Fibroblast of skin of right quadriceps (primary cell): ENCODE measurements at regions not wholly inside any gene's neighbourhood (a gene's known extent, or its start where the extent isn't known, plus 50 kb on each side); places are given as distances from the start of the nearest gene placed in this dataset.
"Not testable (repeated sequence)": the region's sequence is repeated elsewhere in the genome, so short reads cannot be mapped to it uniquely, and the experiment has no call there.

Experiments used
- DNase-seq: peaks from one replicate; pipeline ENCODE4 v3.0.0-alpha.2; 2013

GRCh38 chr10:30731963-30732362 is 102.4 kb upstream of the LYZL2 start:
- no peak for DNase-seq

- DNase-seq, result no peak
Observed at GRCh38 chr10:30730306-30730705, 100.8 kb upstream of the LYZL2 start.

DNA sequence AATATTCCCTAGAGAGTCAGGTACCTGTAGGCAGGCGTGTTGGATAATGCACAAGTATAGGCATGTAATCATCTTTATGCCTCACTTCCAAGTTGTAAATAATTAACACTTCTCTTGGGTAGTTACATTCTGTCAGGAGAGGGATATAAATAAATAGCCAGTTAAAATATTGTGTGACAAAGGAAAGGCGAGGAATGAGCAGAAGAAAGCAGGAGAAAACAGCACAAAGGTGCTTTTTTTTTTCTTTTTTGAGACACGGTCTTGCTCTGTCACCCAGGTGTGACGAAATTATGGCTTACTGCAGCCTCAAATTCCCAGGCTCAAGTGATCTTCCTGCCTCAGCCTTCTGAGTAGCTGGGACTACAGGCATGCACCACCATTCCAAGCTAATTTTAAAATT is 99.2 kb upstream of the LYZL2 start:
- no peak for DNase-seq

GRCh38 chr10:30728127-30728526 is 98.6 kb upstream of the LYZL2 start:
- DNase-seq, result no peak

- no peak for DNase-seq
Observed at GRCh38 chr10:30727524-30727923, 98.0 kb upstream of the LYZL2 start.

DNA sequence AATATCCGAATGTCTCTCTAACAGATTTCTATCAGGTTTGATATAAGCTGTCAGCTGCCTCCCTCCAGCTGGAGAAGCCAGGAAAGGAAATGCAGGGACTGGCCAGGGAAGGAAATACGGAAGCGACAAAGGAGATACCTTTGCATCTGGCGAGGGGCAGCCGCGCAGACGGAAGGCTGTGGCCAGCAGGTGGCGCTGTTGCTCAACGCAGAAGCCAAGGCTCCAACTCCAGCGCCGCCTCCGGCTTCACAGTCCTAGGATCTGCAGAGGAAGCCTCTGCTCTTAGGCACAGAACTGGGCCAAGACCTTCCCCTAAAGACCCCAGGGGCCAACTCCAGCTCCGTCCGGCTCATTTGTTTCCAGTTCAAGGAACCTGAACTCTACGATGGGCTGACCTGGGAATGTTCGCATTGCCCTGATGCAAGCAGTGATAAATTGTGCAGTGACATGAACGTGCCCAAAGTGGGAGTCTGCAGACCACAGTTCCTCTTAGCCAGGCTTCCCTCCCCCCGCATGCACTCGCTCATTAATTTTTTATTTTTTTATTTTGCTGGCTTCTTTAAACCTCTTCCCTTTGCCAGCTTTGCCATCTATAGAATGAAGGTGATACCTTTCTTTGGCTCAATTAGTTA is 97.3 kb upstream of the LYZL2 start:
- peak; percentile 63 for DNase-seq

DNA sequence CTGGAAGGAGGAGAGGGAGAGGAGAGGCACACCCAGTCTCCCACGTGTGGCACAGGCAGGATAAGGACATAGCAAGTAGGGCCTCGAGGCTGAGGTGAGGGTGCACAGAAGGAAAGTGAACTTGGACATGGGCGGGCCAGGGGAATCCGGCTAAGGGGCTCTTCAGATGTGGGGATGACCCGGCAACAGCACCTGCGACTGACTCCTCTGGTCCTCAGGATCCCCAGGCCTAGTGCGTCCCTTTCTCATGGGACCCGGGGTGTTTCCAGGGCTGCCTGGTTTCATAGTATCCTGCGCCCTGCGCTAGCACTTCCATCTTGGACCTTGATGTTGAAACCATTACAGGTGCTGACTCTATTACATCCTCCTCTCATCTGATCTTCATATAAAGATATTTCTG is 96.1 kb upstream of the LYZL2 start:
- no peak for DNase-seq

GRCh38 chr10:30724296-30724695 is 94.7 kb upstream of the LYZL2 start:
- DNase-seq, result peak; percentile 25

GRCh38 chr10:30722956-30723620 is 93.5 kb upstream of the LYZL2 start:
- DNase-seq, result no peak

- DNase-seq, result no peak
Observed at GRCh38 chr10:30719832-30720231, 90.3 kb upstream of the LYZL2 start.

GRCh38 chr10:30709700-30710358 is 80.3 kb upstream of the LYZL2 start:
- no peak for DNase-seq

DNA sequence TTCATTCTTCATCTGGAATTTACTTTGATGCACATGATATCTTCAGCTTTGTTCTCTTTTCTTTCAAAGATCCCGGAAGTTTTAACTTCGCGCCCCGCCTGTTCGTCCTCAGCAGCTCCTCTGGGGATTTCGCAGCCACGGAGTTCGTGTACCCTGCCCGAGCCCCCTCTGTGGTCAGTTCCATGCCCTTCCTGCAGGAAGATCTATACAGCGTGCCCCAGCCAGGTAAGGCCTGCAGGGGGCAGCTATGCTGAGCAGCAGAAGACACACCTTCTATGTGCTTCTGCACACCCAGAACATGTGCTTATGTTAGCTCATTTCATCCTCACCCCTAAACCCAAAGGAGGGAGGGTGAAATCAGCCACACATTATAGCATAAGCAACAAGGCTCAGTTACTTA is 79.7 kb upstream of the LYZL2 start:
- no peak for DNase-seq

DNA sequence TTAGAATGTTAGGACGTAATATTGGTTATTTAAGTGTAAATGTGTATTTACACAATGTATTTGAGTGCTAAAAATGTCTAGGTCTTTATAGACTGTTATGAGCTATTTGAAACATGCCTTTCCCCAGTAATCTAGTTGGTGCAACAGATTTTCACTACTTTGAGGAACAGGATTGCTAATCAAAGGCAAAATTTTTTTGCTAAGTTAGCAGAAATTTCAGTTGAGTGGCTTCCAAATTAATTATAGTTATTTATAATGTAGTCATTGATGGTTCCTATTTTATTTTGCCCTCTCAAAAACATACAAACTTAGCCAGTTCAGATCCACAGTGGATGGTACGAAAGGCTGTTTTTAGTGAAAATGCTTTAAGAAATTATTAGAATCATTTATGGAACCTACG is 78.7 kb upstream of the LYZL2 start:
- DNase-seq, result no peak

DNA sequence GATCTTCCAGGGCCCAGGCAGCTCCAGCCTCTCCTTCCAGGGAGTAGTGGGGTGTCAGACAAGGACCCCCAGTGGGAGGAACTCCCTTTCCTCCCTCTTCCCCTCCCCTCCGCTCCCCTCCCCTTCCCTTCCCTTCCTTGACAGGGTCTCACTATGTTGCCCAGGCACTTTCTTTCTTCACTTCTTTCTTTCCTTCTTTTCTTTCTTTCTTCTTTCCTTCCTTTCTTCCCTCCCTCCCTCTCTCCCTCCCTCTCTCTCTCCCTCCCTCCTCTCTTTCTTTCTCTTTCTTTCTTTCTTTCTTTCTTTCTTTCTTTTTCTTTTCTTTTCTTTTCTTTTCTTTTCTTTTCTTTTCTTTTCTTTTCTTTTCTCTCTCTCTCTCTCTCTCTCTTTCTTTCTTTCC is 76.6 kb upstream of the LYZL2 start:
- DNase-seq, result not testable (repeated sequence)

GRCh38 chr10:30705625-30706149 is 76.1 kb upstream of the LYZL2 start:
- DNase-seq, result no peak

DNA sequence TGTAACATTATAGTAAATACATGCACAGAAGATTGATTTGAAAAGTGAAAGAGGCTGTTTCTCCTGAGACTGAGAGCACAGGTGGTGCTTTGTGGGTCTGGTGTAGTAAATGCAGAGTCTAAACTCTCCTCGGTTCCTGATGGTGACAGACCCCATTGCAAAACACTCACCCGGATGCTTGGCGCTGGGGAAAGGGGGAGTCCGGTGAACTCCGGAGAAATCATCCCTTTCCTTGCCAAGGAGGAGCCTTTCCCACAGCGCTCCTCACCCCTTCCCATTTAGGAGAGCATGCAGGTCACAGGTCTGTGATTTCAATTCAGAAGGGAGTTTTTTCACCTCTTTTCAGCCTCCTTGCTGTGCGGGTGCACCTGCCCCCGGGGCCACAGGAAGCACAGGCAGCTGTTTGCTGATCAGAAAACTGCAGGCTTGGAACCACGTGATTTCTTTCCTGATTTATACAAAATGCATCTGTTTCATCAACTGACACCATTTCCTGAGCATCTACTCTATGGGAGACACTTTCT is 75.6 kb upstream of the LYZL2 start:
- DNase-seq, result no peak

- not testable (repeated sequence) for DNase-seq
Observed at GRCh38 chr10:30704601-30705100, 75.1 kb upstream of the LYZL2 start.

GRCh38 chr10:30704026-30704600 is 74.6 kb upstream of the LYZL2 start:
- no peak for DNase-seq

- not testable (repeated sequence) for DNase-seq
Observed at GRCh38 chr10:30703446-30703845, 73.9 kb upstream of the LYZL2 start.

- DNase-seq, result no peak
Observed at GRCh38 chr10:30702860-30703259, 73.3 kb upstream of the LYZL2 start.

DNA sequence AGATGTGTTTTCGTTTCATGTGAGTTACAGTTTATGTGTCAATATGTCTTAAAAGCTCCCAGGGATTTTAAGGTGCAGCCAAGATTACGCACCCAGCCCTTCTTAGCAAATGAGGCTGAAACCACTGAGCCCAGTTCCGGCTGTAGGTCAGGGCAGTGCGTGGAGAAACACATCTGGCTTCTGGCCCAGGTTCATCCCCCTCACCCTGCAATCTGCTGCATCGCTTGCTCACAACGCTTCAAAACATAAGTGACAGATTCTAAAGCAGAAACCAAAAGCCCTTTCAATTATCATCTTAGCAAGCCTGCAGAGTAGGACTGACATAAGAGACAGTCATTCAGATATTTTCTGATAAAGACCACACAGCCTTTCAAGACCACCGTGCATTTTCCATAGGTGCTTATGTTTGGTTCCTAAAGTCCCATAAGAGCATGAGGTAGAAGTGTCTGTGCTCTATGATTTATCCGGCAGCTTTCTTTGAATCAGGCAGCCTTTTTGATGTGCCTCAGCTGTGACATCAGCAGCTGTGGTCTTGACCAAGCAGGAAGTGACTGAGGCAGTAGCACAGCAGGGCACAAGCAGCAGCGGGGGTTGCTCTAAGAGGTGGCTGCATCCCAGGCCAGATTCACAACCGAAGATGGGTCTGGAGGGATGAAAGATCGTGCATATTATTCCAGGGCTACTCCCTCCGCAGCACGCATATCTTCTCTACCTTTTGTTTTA is 72.1 kb upstream of the LYZL2 start:
- peak; percentile 57 for DNase-seq

DNA sequence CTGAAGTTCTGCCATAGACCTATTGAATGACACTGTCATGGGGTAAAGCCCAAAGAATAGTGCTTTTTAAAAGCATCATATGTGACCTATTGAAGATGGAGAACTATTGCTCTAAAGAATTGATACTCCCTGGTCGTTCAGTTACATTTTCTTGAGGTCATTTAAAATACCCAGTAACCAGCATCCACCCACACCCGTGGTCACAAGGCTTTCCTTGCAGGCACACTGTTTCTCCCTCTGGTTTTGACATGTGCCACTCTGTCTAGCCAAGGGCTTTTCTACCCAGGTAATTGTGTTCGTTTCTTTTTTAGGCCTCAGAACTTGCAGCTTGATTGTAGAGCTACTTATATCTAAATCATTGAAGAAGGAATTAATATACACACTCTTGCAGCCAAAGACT is 68.3 kb upstream of the LYZL2 start:
- no peak for DNase-seq

GRCh38 chr10:30697221-30697620 is 67.7 kb upstream of the LYZL2 start:
- DNase-seq, result not testable (repeated sequence)
